ENCODE measurements at regions not wholly inside any gene's neighbourhood (a gene's known extent, or its start where the extent isn't known, plus 50 kb on each side); places are given as distances from the start of the nearest gene placed in this dataset.

- DNase-seq = no peak
Measured at GRCh38 chr2:235312571-235312970, 181.3 kb upstream of the AGAP1 start.

- no peak for DNase-seq
Measured at GRCh38 chr2:235314371-235314930, 179.4 kb upstream of the AGAP1 start.

- no peak for DNase-seq
Measured at GRCh38 chr2:235319095-235319494, 174.7 kb upstream of the AGAP1 start.

- DNase-seq = no peak
Measured at GRCh38 chr2:235320326-235320725, 173.5 kb upstream of the AGAP1 start.

- no peak for DNase-seq
Measured at GRCh38 chr2:235324324-235324723, 169.5 kb upstream of the AGAP1 start.

GRCh38 chr2:235325151-235325550 lies 168.7 kb upstream of the AGAP1 start:
- DNase-seq = no peak

GRCh38 chr2:235328991-235329390 lies 164.9 kb upstream of the AGAP1 start:
- no peak for DNase-seq

GRCh38 chr2:235330775-235331451 lies 162.9 kb upstream of the AGAP1 start:
- no peak for DNase-seq

GRCh38 chr2:235332240-235332890 lies 161.5 kb upstream of the AGAP1 start:
- no peak for DNase-seq

GRCh38 chr2:235333076-235333475 lies 160.8 kb upstream of the AGAP1 start:
- no peak for DNase-seq

- DNase-seq = no peak
Measured at GRCh38 chr2:235334179-235334578, 159.7 kb upstream of the AGAP1 start.

- DNase-seq = no peak
Measured at GRCh38 chr2:235343156-235343774, 150.6 kb upstream of the AGAP1 start.

- no peak for DNase-seq
Measured at GRCh38 chr2:235343869-235344268, 150.0 kb upstream of the AGAP1 start.

GRCh38 chr2:235345745-235346144 lies 148.1 kb upstream of the AGAP1 start:
- DNase-seq = no peak

GRCh38 chr2:235347691-235348090 lies 146.2 kb upstream of the AGAP1 start:
- no peak for DNase-seq

GRCh38 chr2:235348329-235348728 lies 145.5 kb upstream of the AGAP1 start:
- no peak for DNase-seq

- no peak for DNase-seq
Measured at GRCh38 chr2:235350234-235350633, 143.6 kb upstream of the AGAP1 start.

- no peak for DNase-seq
Measured at GRCh38 chr2:235352541-235352940, 141.3 kb upstream of the AGAP1 start.

- DNase-seq = no peak
Measured at GRCh38 chr2:235357881-235358280, 136.0 kb upstream of the AGAP1 start.

GRCh38 chr2:235358981-235359471 lies 134.8 kb upstream of the AGAP1 start:
- no peak for DNase-seq

GRCh38 chr2:235360446-235360845 lies 133.4 kb upstream of the AGAP1 start:
- DNase-seq = no peak

- no peak for DNase-seq
Measured at GRCh38 chr2:235365743-235366142, 128.1 kb upstream of the AGAP1 start.

- no peak for DNase-seq
Measured at GRCh38 chr2:235366390-235366789, 127.5 kb upstream of the AGAP1 start.

GRCh38 chr2:235366807-235367206 lies 127.0 kb upstream of the AGAP1 start:
- no peak for DNase-seq
